Activated T-cell treated with anti-CD3 and anti-CD28 coated beads for 48 hours (primary cell): ENCODE measurements at regions not wholly inside any gene's neighbourhood (a gene's known extent, or its start where the extent isn't known, plus 50 kb on each side); places are given as distances from the start of the nearest gene placed in this dataset.

ENCODE experiments used
- DNase-seq: peaks from one replicate; pipeline ENCODE4 v3.0.0-alpha.2; 2020; ENCODE audit warnings: low read depth

DNA sequence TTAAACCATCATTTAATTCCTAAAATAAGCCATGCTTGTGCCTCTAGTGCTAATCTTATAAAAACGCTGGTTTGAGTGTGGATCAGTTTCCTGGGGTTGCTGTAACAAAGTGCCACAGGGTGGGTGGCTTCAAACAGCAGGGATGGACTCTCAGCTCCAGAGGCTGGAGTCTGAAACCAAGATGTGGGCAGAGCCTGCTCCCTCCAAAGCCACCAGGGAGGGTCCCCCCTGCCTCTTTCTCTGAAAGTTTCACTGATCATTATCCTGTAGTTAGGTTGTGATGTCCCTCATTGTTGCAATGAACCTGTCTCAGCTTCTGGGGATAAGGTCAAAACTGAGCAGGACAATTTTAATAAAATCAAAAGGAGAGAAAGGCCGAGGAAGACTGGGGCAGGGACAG lies 251.9 kb upstream of the TCERG1L start:
- no peak for DNase-seq

GRCh38 chr10:131567279-131568162 lies 256.0 kb upstream of the TCERG1L start:
- no peak for DNase-seq

GRCh38 chr10:131568866-131569265 lies 257.3 kb upstream of the TCERG1L start:
- no peak for DNase-seq

DNA sequence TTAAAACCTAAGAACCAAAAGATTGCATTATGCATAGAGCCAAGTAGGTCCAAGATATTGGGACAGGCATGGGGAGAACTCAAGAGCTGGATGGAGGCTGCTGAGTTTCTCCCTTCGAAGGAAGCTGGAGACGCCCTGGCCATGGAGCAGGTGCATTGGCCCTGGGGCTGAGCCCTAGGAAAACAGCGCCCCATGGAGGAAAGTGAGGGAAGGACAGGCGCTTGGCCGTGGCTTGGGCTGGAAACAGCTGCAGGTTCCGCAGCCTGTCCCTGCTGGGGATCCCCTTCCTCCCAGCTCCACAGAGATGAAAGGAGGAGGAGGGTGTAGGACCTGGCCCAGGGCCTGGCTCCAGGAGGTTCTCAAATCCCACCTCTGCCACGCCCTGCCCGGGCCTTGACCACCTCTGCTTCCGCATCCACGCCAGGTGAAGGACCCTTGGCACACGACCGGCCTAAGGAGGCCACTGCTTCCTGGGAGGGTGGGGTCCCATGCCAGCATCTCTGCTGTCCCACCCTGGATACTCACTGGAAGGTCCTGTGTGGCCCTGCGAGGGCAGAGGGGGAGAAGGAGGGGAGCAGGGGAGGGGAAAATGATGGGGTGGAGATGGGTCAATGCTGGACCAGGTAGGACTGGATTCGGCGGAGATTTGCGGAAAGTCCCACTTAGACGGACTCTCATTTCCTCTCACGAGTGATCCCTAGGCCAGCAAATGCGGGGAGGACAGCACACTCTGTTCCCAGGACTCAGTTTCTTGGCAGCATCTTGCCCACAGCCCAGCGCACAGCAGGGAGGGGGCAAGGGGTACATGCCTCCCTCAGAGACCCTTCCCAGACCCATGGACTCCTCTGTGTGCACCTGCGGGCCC lies 258.6 kb upstream of the TCERG1L start:
- DNase-seq, result no peak

DNA sequence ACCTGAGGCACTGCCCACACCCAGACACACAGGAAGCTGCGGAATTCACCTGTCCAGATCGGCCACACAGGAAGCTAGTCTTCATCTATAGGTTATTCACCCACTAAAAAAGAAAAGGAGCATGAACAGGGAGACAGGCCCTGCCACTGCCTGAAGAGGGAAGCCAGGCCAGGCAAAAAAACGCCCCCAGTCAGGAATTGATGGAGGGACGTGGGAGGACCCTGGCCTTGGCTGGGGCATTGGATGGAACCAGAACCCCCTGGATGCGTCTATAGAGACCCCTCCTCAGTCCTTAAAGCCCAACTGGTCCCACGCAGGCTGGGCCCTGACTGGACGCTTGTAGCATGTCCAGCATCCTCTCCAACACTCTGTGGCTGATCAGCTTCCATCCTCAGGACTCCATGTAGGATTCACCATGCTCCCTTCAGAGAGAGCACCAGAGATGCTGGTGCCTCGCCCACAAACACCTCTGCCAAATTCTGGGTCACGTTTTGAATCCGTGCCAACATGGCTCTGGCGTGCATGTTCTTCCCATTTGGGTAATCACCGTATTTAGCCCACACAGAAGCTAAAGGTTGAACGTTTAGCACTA lies 259.3 kb upstream of the TCERG1L start:
- DNase-seq, result no peak

GRCh38 chr10:131571346-131571745 lies 259.8 kb upstream of the TCERG1L start:
- no peak for DNase-seq

DNA sequence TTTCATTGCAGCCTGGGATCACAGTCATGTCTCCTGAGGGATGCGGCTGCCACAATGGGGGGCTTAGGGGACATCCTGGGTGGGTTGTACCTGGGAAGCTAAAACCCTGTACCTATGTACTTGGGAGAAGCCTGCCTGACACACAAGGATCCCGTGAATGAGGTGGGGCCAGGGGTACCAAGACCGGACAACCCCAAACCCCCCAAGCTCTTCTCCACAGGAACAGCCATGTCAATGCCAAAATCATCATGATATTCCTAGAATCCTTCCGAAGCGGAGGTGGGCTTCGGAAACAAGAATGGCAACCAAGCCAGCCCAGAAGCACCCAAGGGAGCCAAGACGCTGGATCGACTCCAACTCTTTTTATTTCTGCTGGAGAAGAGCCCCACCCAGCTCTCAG lies 260.3 kb upstream of the TCERG1L start:
- no peak for DNase-seq

DNA sequence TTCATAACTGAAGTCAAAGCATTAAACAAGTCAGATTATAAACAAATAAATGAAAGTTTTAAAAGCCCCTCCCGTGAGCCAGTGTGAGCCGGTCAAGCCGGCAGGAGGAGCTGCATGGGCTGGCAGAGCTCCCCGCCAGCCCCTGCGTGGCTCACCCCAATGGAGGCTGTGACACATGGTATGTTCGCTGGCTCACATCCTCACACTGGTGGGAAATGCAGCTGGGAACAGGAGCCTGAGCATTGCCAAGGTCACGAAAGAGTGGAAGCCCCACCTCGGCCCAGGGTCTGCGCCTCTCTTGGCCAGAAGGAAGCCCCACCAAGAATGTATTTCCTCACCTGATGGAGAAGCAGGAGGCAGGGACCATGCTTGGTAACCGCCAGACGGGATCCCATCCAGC lies 261.7 kb upstream of the TCERG1L start:
- DNase-seq, result no peak

DNA sequence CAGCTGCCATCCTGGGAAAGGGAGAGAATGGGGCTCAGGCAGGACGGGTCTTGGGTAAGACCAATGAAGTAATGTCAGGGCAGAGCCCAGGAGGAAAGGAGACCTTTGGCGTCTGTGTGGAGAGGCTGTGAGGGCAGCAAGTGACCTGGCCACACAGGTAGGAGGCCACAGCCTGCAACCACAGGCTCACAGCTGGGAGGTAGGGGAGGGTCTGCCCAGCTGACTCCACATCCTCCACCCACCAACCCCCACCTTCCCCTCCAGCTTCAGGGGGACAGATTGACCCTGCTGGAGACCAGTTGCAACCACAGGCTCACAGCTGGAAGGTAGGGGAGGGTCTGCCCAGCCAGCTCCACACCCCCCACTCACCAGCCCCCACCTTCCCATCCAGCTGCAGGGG lies 262.2 kb upstream of the TCERG1L start:
- no peak for DNase-seq

DNA sequence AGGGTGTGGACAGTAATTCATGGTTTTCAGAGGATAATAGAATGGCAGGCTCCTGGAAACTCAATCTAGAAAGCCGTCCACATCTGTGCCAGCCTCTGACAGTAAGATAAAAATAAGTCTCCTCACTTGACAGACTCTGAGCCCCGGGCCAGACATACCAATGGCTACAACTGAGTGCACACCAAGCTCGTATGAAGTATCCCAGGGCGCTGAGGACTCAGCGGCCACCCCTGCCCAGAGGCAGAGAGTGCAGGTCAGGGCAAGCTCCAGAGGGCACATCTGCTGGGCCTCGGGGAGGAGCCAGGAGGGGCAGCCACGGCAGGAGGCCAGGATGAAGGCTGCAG lies 262.8 kb upstream of the TCERG1L start:
- no peak for DNase-seq

- no peak for DNase-seq
Measured at GRCh38 chr10:131574707-131575430, 263.3 kb upstream of the TCERG1L start.

- no peak for DNase-seq
Measured at GRCh38 chr10:131575877-131576276, 264.4 kb upstream of the TCERG1L start.

DNA sequence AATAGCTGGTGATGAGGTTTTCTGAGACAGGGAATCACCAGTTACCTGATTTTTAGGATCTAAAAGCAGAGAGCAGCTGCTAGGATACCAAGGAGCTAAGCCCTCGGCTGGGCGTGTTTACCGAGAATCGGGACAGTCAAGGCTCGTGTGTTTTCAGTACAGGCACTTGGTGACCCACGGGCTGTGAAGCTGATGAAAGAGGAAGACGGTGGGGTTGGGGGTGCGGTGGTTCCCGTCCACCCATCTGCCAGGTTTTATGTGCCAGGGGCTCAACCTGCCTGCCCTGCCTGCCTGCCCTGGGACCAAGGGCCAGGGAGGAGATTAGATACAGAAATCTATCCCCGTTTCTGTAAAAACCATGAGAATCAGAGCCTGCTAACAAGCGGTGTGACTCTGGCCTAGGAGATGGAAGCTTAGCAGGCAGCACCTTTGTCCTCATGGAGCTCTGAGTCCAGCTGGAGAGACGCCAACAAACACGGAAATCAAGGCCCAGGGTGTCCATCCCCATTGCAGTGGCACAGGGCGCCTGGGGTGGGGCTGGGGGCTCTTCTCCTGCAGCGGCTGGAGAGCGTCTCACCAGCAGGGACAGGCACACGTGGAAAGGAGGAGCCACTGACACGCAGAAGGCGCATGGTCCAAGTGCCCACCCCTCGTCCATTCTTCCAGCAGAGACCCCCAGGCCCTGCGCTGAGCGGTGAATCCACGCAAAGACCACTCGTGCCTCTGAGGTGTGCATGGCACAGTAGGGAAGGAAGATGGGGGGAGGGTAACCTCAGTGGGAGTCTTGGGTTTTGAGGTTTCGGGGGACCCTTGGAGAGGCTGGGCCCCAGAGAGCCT lies 265.0 kb upstream of the TCERG1L start:
- no peak for DNase-seq

DNA sequence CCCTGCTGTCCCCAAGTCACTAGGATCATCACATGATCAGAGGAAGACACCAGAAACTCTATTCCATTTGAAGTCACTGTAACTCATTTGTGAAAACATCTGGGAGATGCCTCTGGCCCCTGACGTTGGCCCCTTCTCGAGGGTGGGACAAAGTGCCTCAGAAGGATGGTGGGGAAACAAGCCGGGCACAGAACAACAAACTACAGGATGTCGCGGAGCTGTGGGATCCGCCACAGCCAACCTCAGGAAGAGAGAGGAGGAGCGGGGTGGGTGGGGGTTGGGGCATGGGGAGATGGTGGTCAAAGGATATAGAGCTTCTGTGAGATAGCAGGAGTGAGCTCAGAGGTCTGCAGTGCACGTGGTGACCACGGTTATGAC lies 265.6 kb upstream of the TCERG1L start:
- no peak for DNase-seq

GRCh38 chr10:131577786-131578471 lies 266.4 kb upstream of the TCERG1L start:
- DNase-seq, result no peak

DNA sequence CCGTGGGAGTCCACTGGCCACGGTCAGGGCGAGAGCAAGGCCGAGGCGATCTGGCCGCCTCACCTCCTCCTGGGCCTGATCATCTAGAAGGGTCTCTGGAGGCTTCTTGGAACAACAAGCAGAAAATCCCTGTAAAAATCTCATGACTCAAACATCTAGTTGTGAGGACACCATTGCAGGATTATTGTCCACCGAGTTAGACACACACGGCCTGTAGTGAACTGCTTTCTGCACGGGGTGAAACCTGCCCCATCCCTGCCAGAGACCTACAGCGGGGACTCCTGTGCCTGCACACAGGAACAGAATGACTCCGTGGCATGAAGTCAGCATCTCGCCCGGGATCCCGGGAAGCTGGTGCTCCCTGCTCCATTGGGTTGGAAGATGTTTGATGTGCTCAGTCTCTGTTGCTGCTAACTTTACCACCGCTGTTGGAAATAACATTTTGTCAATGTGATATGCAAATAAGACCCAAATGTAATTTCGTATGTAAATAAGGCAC lies 267.0 kb upstream of the TCERG1L start:
- DNase-seq, result no peak

GRCh38 chr10:131579251-131580071 lies 267.9 kb upstream of the TCERG1L start:
- DNase-seq, result no peak

DNA sequence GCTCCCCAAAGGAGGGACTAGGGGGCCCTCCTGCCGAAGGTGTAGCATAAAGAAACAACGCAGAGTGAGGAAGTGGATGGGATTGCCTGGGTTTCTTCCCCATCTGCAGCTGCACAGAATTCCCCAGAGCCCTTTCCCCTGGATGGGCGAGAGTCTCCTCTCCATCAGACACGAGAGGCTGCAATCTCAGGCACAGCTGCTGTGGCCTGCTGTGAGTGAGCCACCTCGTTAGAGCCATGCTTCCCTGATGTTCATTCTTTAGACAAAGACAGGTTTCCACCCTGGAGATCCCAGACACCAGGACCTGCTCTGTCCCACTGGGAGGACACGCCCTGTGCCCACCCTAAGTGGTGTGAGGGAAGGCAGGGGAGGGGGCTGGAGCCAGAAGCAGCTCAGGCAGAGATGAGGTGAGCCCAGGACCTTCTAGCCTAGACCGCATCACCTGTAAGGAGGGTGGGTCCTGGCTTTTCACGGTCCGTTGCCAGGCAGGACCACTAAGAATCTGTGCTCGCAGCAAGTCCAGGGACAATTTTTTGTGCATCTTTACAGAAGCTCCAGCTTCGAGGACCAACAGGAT lies 268.6 kb upstream of the TCERG1L start:
- DNase-seq, result no peak

- DNase-seq, result no peak
Measured at GRCh38 chr10:131580674-131581073, 269.2 kb upstream of the TCERG1L start.
